K562 (cell line): ENCODE measurements at regions not wholly inside any gene's neighbourhood (a gene's known extent, or its start where the extent isn't known, plus 50 kb on each side); places are given as distances from the start of the nearest gene placed in this dataset.
"Not testable (repeated sequence)": the region's sequence is repeated elsewhere in the genome, so short reads cannot be mapped to it uniquely, and the experiment has no call there.

Experiments
- ATAC-seq: fragments of 200-7000 bp; cut with Tn5 transposase; 3 replicates; pipeline ENCODE4 v1.9.1; 2020; ENCODE audit warnings: moderate library complexity
- BruUV-seq: library from RNA; stranded (reverse); fragments of 400-500 nt; replicated peaks from 2 replicates; lab custom pipeline; 2021; lab: Mats Ljungman, UMichigan
- CTCF ChIA-PET: fragments of 300-600 bp; formaldehyde crosslinking; extraction: SDS; loops from one replicate; lab custom pipeline; 2021; ENCODE audit warnings: low intra/inter-chr PET ratio; lab: Yijun Ruan, JAX
- POLR2A ChIA-PET: fragments of 300-600, 350-650 bp; sonication (Branson Sonifier 250); formaldehyde crosslinking; extraction: SDS; loops from one replicate; lab custom pipeline; 2021; ENCODE audit warnings: antibody characterized with exemption, inconsistent platforms; lab: Yijun Ruan, JAX
- DNase-seq, 4 experiments: peaks; one replicate each; pipeline versions ENCODE4 v3.0.0 to v3.0.0-alpha.2; 2011 to 2018; ENCODE audit warnings: low spot score in 3 of 4, mixed read lengths in 3 of 4; ENCODE audit errors: extremely low read depth in 1 of 4
- FAIRE-seq: peaks from 2 replicates; lab custom pipeline; 2011; peaks lifted over from hg19 to GRCh38; lab: Jason Lieb, UNC
- H2AFZ ChIP-seq: 2 replicates; pipeline ENCODE4 v1.6.0; 2011; ENCODE audit warnings: low read depth, low read length, control low read depth, inconsistent platforms
- H3K27ac ChIP-seq: fragments of 200-600 bp; 3 replicates; pipeline ENCODE4 v1.8.0; 2011; ENCODE audit warnings: low read depth, mild to moderate bottlenecking, control low read depth, inconsistent platforms, low read length, moderate library complexity, mixed read lengths; ENCODE audit errors: extremely low read depth
- H3K27me3 ChIP-seq, 2 experiments: fragments of 300-600 bp in 1 of 2; 2 replicates in 1 of 2; 3 replicates in 1 of 2; pipeline versions ENCODE4 v1.6.0 to v1.8.0; 2011; ENCODE audit warnings: inconsistent platforms in 2 of 2, low read length in 2 of 2, mild to moderate bottlenecking in 1 of 2, mixed read lengths in 1 of 2, moderate library complexity in 1 of 2; ENCODE audit not compliant: control insufficient read depth in 2 of 2, insufficient read depth in 2 of 2
- H3K36me3 ChIP-seq: fragments of 300-600 bp; 3 replicates; pipeline ENCODE4 v1.8.0; 2011; ENCODE audit warnings: mild to moderate bottlenecking, low read length, inconsistent platforms; ENCODE audit not compliant: control insufficient read depth, insufficient read depth
- H3K4me1 ChIP-seq, 2 experiments: fragments of 200-600 bp in 1 of 2; replicated peaks in 1 of 2; 2 replicates in 1 of 2; 3 replicates in 1 of 2; pipeline versions ENCODE4 v1.5.1 to v1.8.0; 2011; ENCODE audit warnings: inconsistent platforms in 2 of 2, low read length in 2 of 2, mild to moderate bottlenecking in 1 of 2, mixed read lengths in 1 of 2, moderate library complexity in 1 of 2; ENCODE audit not compliant: control insufficient read depth in 2 of 2, insufficient read depth in 2 of 2
- H3K4me2 ChIP-seq: 2 replicates; pipeline ENCODE4 v1.6.1; 2011; ENCODE audit warnings: low read length, control low read depth, inconsistent platforms, mixed read lengths; ENCODE audit not compliant: insufficient read depth
- H3K4me3 ChIP-seq: fragments of 200-600 bp; sonication (generic), shearing (Covaris generic); 2 replicates; pipeline ENCODE4 v1.5.1; 2016; ENCODE audit warnings: control low read depth, inconsistent platforms
- H3K79me2 ChIP-seq: fragments of 200-600 bp; 3 replicates; pipeline ENCODE4 v1.8.0; 2011; ENCODE audit warnings: low read length, inconsistent platforms; ENCODE audit not compliant: control insufficient read depth, insufficient read depth
- H3K9ac ChIP-seq, 2 experiments: 2 replicates each; pipeline versions ENCODE4 v1.6.0 to v1.6.1; 2011; ENCODE audit warnings: low read depth in 2 of 2, low read length in 2 of 2, control low read depth in 1 of 2, inconsistent platforms in 1 of 2, mild to moderate bottlenecking in 1 of 2, mixed read lengths in 1 of 2; ENCODE audit not compliant: insufficient read depth in 1 of 2
- H3K9me1 ChIP-seq: one replicate; pipeline ENCODE4 v1.6.0; 2011; ENCODE audit warnings: inconsistent platforms, mild to moderate bottlenecking, low read length, moderate library complexity; ENCODE audit not compliant: control insufficient read depth, insufficient read depth
- H3K9me3 ChIP-seq: replicated peaks from 2 replicates; pipeline ENCODE4 v1.5.1; 2011; ENCODE audit warnings: low read depth, low read length, inconsistent platforms; ENCODE audit not compliant: control insufficient read depth, insufficient read depth
- H4K20me1 ChIP-seq: replicated peaks from 2 replicates; pipeline ENCODE4 v1.6.1; 2011; ENCODE audit warnings: low read length, inconsistent platforms, mixed read lengths; ENCODE audit not compliant: control insufficient read depth, insufficient read depth
- BCOR ChIP-seq: fragments of 450-650 bp; IDR thresholded peaks from 2 replicates; pipeline ENCODE4 v1.6.1; 2016
- ESRRA ChIP-seq: fragments of 450-650 bp; IDR thresholded peaks from 2 replicates; pipeline ENCODE4 v1.6.1; 2014; ENCODE audit warnings: low read depth, mild to moderate bottlenecking, moderate library complexity, borderline replicate concordance
- LCOR ChIP-seq: sonication (generic); formaldehyde crosslinking; IDR thresholded peaks from 2 replicates; pipeline ENCODE4 v1.8.0; 2022; ENCODE audit warnings: mild to moderate bottlenecking, missing genetic modification reagents
- NFE2 ChIP-seq: IDR thresholded peaks from 2 replicates; pipeline ENCODE4 v1.6.1; 2014; ENCODE audit warnings: antibody characterized with exemption, low read depth
- RAD21 ChIP-seq, 2 experiments: fragments of 250-450 bp in 1 of 2; fragments of 450-650 bp in 1 of 2; sonication (Bioruptor Pico) in 1 of 2; formaldehyde crosslinking in 1 of 2; IDR thresholded peaks in 1 of 2; conservative IDR thresholded peaks in 1 of 2; 2 replicates each; pipeline versions ENCODE4 v1.4.0 to v1.8.0; 2020 to 2022; ENCODE audit warnings: mild to moderate bottlenecking in 2 of 2, moderate library complexity in 1 of 2
- SREBF2 ChIP-seq: sonication (generic); formaldehyde crosslinking; IDR thresholded peaks from 2 replicates; pipeline ENCODE4 v1.4.0; 2020; ENCODE audit warnings: mild to moderate bottlenecking, missing genetic modification reagents
- TBL1XR1 ChIP-seq, 2 experiments: IDR thresholded peaks; 2 replicates each; pipeline ENCODE4 v1.6.1; 2012; ENCODE audit warnings: improper control_type of control experiment in 2 of 2, low read length in 2 of 2, mild to moderate bottlenecking in 1 of 2
- XRCC3 ChIP-seq: fragments of 450-650 bp; IDR thresholded peaks from 2 replicates; pipeline ENCODE4 v1.6.1; 2017; ENCODE audit warnings: mild to moderate bottlenecking, moderate library complexity
- ZBED1 ChIP-seq: IDR thresholded peaks from 2 replicates; pipeline ENCODE4 v1.6.1; 2014
- ZNF76 ChIP-seq: fragments of 250-450 bp; sonication (Bioruptor Pico); IDR thresholded peaks from 2 replicates; pipeline ENCODE4 v1.4.0; 2020; ENCODE audit warnings: mild to moderate bottlenecking, moderate library complexity, borderline replicate concordance
- ZSCAN29 ChIP-seq: fragments of 450-650 bp; IDR thresholded peaks from 2 replicates; pipeline ENCODE4 v1.6.1; 2017
- WGBS: fragments of 100-300 bp; shearing (Covaris generic); methylation state at CpG from one replicate; pipeline ENCODE4 v1.1.6; 2016; ENCODE audit warnings: low coverage, mixed read lengths; ENCODE audit not compliant: insufficient coverage; ENCODE audit errors: missing lambda C conversion rate; 5-methylcytosine and 5-hydroxymethylcytosine counted together
- in situ Hi-C: fragments of 300-500 bp; cut with MboI; formaldehyde crosslinking; loops from 4 replicates; pipeline ENCODE4 v1.15.0; 2018; ENCODE audit warnings: inconsistent platforms, mixed read lengths
- intact Hi-C: fragments of 100-400 bp; cut with micrococcal nuclease; formaldehyde crosslinking; loops from 2 replicates; pipeline ENCODE4 v1.14.2; 2022
- TF ChIP-seq, protein P1 (sequence below), 3 experiments: IDR thresholded peaks in 2 of 3; conservative IDR thresholded peaks in 1 of 3; 2 replicates each; pipeline ENCODE4 v1.5.1; 2011 to 2012; ENCODE audit warnings: low read length in 3 of 3, mild to moderate bottlenecking in 3 of 3, control low read depth in 2 of 3, improper control_type of control experiment in 1 of 3, inconsistent platforms in 1 of 3, low read depth in 1 of 3, mixed read lengths in 1 of 3, moderate library complexity in 1 of 3; ENCODE audit not compliant: insufficient read depth in 2 of 3
- TF ChIP-seq, protein P2 (sequence below): fragments of 250-450 bp; sonication (Bioruptor Pico); IDR thresholded peaks from 2 replicates; pipeline ENCODE4 v1.9.0; 2021; ENCODE audit warnings: mild to moderate bottlenecking, inconsistent platforms

DNA sequence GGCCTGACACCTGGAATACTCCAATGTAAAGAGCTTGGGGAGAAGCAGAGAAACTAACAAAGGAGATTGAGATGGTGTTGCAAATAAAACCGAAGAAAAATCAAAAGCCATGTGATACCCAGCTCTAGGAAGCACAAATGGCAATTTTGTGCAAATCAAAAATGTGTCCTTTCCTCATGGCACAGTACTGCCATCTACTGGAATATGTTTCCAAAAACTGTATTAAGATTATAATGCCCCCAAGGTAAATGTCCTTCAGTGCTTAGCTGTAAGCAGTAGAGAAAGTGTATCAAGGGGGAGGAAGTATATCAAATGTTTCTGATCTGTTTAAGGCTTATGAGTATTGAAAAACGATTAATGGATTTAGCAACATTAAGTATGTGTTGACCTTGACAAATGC lies 620.3 kb downstream of the ZWINT start:
- DNase-seq, H3K27ac ChIP-seq, BruUV-seq, H3K4me1 ChIP-seq, H3K27me3 ChIP-seq, H3K36me3 ChIP-seq, H4K20me1 ChIP-seq, in situ Hi-C loops, H3K9me1 ChIP-seq, CTCF ChIA-PET, H3K4me2 ChIP-seq, H3K4me3 ChIP-seq, POLR2A ChIA-PET, H3K9ac ChIP-seq, H3K79me2 ChIP-seq, intact Hi-C loops, ATAC-seq, FAIRE-seq, H3K9me3 ChIP-seq, H2AFZ ChIP-seq: not testable (repeated sequence)
- 0% methylated on average over 2 of the region's 2 CpGs for WGBS
- TF ChIP-seq, protein P1, sequence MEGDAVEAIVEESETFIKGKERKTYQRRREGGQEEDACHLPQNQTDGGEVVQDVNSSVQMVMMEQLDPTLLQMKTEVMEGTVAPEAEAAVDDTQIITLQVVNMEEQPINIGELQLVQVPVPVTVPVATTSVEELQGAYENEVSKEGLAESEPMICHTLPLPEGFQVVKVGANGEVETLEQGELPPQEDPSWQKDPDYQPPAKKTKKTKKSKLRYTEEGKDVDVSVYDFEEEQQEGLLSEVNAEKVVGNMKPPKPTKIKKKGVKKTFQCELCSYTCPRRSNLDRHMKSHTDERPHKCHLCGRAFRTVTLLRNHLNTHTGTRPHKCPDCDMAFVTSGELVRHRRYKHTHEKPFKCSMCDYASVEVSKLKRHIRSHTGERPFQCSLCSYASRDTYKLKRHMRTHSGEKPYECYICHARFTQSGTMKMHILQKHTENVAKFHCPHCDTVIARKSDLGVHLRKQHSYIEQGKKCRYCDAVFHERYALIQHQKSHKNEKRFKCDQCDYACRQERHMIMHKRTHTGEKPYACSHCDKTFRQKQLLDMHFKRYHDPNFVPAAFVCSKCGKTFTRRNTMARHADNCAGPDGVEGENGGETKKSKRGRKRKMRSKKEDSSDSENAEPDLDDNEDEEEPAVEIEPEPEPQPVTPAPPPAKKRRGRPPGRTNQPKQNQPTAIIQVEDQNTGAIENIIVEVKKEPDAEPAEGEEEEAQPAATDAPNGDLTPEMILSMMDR (IDR thresholded peaks at IDR 0.05 in 2 of 3, conservative IDR thresholded peaks at IDR 0.05 in 1 of 3; ENCODE audit: insufficient read depth in 2 of 3, low read depth in 1 of 3, low read length in 3 of 3), result peak in 1 of 3 experiments; percentile 5; a peak in 1 of 6 replicates

DNA sequence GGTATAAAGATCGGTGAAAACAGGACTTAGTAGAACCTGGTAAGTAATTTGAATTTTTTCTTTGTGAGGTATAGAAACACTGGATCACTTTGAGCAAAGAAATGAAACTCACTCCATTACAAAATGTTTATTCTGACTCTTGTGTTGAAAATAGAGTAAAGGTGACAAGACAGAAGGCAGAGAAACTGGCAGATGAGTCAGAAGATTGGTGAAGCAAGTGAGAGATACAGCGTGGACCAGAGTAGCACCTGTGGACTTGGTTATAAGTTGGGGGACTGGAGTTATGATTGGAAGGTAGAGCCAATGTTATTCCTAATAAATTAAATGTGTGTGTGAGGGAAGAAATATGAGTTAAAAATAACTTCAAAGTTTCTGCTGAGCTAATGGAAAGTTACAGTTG lies 620.9 kb downstream of the ZWINT start:
- in situ Hi-C loops, result no loop called here
- H3K4me3 ChIP-seq, result no peak overlapping the region
- no peak overlapping the region for H2AFZ ChIP-seq
- H3K4me1 ChIP-seq, result no peaks in the 10 kb centered on the region
- H4K20me1 ChIP-seq, result no peaks in the 10 kb centered on the region
- H3K27ac ChIP-seq, result no peak overlapping the region
- ChIA-PET CTCF (no interaction called here), POLR2A (no interaction called here)
- no peaks in the 10 kb centered on the region for H3K36me3 ChIP-seq
- DNase-seq, result no peak
- intact Hi-C loops, result no loop called here
- no peak for ATAC-seq
- no TSS peak for BruUV-seq
- no peaks in the 10 kb centered on the region for H3K79me2 ChIP-seq
- FAIRE-seq, result no peak
- H3K9ac ChIP-seq, result no peak overlapping the region
- no peak overlapping the region for H3K4me2 ChIP-seq
- H3K9me1 ChIP-seq, result no peaks in the 10 kb centered on the region
- no peaks in the 10 kb centered on the region for H3K27me3 ChIP-seq
- H3K9me3 ChIP-seq, result no peaks in the 10 kb centered on the region
- 0% methylated on average over 2 of the region's 2 CpGs for WGBS
- TF ChIP-seq ZSCAN29 (no peak), SREBF2 (CRISPR knock-in tag) (no peak), ZBED1 (no peak), LCOR (CRISPR knock-in tag) (no peak), RAD21 (CRISPR knock-in tag; conservative IDR thresholded peaks at IDR 0.05 in 1 of 2, IDR thresholded peaks at IDR 0.05 in 1 of 2) (no peak), XRCC3 (no peak), NFE2 (no peak), ESRRA (no peak), BCOR (no peak), TBL1XR1 (IDR thresholded peaks at IDR 0.05; ENCODE audit: low read length in 2 of 2) (no peak), ZNF76 (no peak)
- TF ChIP-seq, protein P2, sequence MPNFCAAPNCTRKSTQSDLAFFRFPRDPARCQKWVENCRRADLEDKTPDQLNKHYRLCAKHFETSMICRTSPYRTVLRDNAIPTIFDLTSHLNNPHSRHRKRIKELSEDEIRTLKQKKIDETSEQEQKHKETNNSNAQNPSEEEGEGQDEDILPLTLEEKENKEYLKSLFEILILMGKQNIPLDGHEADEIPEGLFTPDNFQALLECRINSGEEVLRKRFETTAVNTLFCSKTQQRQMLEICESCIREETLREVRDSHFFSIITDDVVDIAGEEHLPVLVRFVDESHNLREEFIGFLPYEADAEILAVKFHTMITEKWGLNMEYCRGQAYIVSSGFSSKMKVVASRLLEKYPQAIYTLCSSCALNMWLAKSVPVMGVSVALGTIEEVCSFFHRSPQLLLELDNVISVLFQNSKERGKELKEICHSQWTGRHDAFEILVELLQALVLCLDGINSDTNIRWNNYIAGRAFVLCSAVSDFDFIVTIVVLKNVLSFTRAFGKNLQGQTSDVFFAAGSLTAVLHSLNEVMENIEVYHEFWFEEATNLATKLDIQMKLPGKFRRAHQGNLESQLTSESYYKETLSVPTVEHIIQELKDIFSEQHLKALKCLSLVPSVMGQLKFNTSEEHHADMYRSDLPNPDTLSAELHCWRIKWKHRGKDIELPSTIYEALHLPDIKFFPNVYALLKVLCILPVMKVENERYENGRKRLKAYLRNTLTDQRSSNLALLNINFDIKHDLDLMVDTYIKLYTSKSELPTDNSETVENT (CRISPR knock-in tag), result no peak
